Breast epithelium (tissue), 4 donors: ENCODE measurements at regions not wholly inside any gene's neighbourhood (a gene's known extent, or its start where the extent isn't known, plus 50 kb on each side); places are given as distances from the start of the nearest gene placed in this dataset.

ENCODE experiments used
- DNase-seq, 2 donors: peaks; one replicate each; pipeline ENCODE4 v3.0.0-alpha.2; 2019; ENCODE audit warnings: low spot score in 2 of 2
- H3K27ac ChIP-seq, 2 donors: fragments of 200-600 bp; sonication (generic) in 1 of 2; one replicate each; pipeline ENCODE4 v1.5.1; 2016 to 2019; ENCODE audit warnings: mild to moderate bottlenecking in 1 of 2
- H3K27me3 ChIP-seq, 2 donors: fragments of 200-600 bp; sonication (generic) in 1 of 2; one replicate each; pipeline versions ENCODE4 v1.5.1 to v1.6.0; 2017 to 2019; ENCODE audit warnings: control low read depth in 1 of 2, mild to moderate bottlenecking in 1 of 2
- H3K36me3 ChIP-seq: fragments of 200-600 bp; one replicate; pipeline ENCODE4 v1.5.1; 2019
- H3K4me1 ChIP-seq, 2 donors: fragments of 200-600 bp; sonication (generic); one replicate each; pipeline ENCODE4 v1.5.1; 2016 to 2019; ENCODE audit warnings: control low read depth in 1 of 2
- H3K4me3 ChIP-seq, 3 donors: fragments of 200-600 bp; sonication (generic); 1 replicate in 2 of 3; 2 replicates in 1 of 3; pipeline ENCODE4 v1.5.1; 2016 to 2019; ENCODE audit warnings: mild to moderate bottlenecking in 3 of 3, moderate library complexity in 2 of 3
- H3K9me3 ChIP-seq, 2 donors: fragments of 200-600 bp; sonication (generic) in 1 of 2; one replicate each; pipeline ENCODE4 v1.5.1; 2016 to 2019; ENCODE audit warnings: control low read depth in 1 of 2
- CTCF ChIP-seq, 3 donors: fragments of 450-650 bp; IDR thresholded peaks; one replicate each; pipeline ENCODE4 v1.5.1; 2016 to 2017; ENCODE audit warnings: antibody characterized with exemption in 3 of 3, mild to moderate bottlenecking in 3 of 3, moderate library complexity in 3 of 3
- POLR2A ChIP-seq: fragments of 450-650 bp; IDR thresholded peaks from one replicate; pipeline ENCODE4 v1.6.1; 2016; ENCODE audit warnings: antibody characterized with exemption, mild to moderate bottlenecking, moderate library complexity
- POLR2AphosphoS5 ChIP-seq, 3 donors: sonication (generic); formaldehyde crosslinking; IDR thresholded peaks; one replicate each; pipeline ENCODE4 v1.6.1; 2017; ENCODE audit warnings: antibody characterized with exemption in 3 of 3
- intact Hi-C: fragments of 100-400 bp; cut with DNase I; formaldehyde crosslinking; loops from one replicate; pipeline ENCODE4 v1.15.1; 2023; ENCODE audit warnings: low total_unique reads

DNA sequence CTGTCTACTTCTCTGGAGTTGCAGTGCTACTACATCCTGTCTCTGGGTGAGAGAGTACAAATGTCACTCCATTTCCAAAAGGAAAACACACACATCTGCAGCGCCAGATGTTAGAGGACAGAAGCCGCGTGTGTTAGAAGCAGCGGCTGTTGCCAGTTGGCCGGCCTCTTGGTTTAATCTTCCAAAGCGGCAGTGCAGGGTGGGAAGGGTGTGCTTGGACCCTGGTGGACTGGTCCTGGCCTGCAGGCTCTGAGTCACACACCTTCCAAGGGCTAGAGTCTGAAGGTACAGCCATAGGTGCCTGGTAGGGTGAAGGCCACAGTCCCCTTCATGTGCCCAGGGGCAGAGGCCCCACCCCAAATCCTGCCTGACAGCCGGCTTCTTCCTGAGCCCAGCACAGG lies 99.8 kb downstream of the CTTN start:
- no peaks in the 10 kb centered on the region for H3K36me3 ChIP-seq
- no peak for TF ChIP-seq POLR2A
- no peak for TF ChIP-seq POLR2AphosphoS5 (IDR thresholded peaks at IDR 0.05)
- no peak for TF ChIP-seq CTCF (IDR thresholded peaks at IDR 0.05)
- H3K4me3 ChIP-seq, result no peak overlapping the region
- H3K27me3 ChIP-seq, result no peaks in the 10 kb centered on the region
- DNase-seq, result peak in 1 of 2 donors; percentile 6
- no peaks in the 10 kb centered on the region for H3K4me1 ChIP-seq
- intact Hi-C loops, result no loop called here
- no peak overlapping the region for H3K27ac ChIP-seq
- no peaks in the 10 kb centered on the region for H3K9me3 ChIP-seq

DNA sequence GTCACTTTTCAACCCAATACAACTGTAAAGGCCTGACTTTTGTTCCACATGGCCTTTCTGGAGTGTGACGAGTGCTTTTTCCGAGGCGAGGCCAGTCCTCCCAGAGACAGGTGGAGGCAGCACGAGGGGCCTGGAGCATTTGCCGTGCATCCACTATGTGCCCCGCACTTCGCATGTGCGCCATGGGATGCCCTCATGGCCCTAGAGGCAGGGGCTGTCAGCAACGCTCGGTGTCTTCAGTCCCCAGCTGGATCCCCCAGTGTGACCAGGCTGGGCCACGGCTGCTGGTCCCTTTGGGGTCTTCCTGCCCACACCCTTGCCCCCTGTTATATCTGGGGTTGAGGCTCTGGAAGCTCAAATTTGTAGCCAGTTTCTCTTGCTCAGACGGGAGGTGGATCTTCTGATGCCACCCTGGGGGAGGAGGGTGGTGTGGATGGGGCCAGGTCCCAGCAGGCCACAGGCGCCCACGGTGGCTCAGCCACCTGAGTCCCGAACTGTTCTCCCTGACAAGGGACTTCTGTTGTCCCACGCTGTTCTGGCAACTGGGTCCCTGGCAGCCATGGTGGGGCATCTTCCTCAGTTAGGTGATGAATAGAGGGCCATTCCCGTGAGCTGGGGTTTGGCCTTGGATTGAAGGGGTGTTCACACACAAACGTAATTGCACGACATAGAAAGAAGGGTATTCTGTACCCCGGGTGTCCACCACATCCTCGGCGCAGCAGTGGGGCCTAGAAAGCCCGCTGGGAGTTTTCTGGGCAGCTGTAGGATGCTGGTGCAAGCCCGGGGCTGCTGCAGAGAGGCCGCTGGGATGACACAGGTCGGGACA lies 100.9 kb downstream of the CTTN start:
- Histone ChIP-seq H3K27ac (no peak overlapping the region), H3K9me3 (no peaks in the 10 kb centered on the region), H3K27me3 (no peaks in the 10 kb centered on the region), H3K4me3 (no peak overlapping the region), H3K4me1 (no peaks in the 10 kb centered on the region), H3K36me3 (no peaks in the 10 kb centered on the region)
- TF ChIP-seq CTCF (IDR thresholded peaks at IDR 0.05), result no peak
- intact Hi-C loops, result no loop called here
- no peak for DNase-seq

DNA sequence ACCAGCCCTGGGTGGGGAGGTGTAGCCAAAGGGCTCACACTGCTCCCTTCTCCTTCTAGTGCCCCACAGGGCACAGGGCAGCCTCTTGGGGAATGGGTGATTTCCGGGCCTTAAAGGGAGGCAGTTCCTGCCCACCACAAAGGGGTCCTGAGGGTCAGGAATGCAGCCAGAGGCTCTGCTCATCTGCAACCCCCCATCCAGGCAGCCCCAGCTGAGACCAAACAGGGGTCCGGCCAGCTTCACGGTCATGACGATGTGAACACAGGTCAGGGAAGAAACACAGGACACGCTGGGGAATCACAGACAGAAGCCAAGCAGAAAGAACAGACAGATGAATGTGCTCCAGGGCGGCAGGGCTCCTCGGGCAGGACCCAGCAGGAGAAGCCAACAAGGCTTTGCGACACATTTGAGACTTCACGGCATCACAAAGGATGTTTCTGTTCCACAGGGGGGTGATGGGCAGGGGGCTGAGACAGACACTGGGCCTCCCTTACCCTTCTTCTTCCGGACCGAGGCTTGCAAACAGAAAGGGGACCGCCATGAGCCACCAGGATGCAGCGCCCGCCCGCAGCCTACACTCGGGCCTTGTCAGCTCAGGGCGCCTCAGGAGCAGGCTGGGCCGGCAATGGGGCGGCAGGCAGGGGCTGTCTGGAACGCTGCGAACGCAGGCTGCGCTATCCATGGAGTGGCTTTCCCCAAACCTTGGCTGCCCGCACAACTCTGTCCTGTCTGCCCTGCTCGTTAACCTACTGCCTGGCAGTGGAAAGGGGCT lies 101.9 kb downstream of the CTTN start:
- Histone ChIP-seq H3K4me1 (no peaks in the 10 kb centered on the region), H3K36me3 (no peaks in the 10 kb centered on the region), H3K27ac (no peak overlapping the region), H3K27me3 (no peaks in the 10 kb centered on the region), H3K9me3 (no peaks in the 10 kb centered on the region), H3K4me3 (no peak overlapping the region)
- TF ChIP-seq POLR2AphosphoS5 (IDR thresholded peaks at IDR 0.05) (no peak), CTCF (IDR thresholded peaks at IDR 0.05) (no peak), POLR2A (no peak)
- no peak for DNase-seq
- intact Hi-C loops, result no loop called here

DNA sequence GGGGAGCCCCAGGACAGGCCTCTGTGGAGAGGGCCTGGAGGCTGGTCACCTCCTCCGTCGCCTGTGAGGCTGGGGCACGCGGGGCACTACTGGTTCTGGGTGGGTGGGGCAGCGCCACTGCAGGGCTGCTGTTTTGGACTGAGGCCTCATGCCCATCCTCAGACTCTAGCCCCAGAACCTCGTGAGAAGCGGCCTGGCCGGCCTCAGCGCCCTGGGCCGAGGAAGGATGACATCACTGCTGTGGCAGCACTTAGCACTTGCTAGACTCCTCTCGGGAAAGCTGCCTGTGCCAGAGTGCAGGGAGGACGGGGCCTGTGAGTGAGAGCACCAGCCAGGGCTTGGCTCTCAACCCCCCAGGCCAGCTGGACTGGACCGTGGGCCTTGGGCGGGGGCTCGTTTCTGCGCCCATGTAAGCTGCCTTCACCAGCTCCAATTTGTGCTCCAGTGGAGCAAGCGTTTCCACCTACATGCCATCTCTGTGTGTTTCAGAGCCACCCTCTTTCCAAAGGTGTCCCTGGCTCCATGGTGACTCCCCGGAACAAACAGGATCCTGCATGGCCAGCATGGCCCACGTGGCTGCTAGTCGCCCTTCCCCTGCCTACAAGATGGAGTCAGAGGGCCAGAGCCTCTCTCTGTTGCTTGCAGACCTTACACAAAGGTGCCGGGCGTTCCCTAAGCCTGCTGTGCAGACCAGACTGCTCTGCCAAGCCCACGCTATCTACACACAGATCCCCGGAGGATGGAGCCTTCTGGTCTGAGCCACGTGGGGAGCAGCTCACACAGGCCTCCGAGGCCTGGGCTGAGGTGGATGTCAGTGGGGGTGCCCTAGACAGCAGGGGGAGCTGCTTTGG lies 102.9 kb downstream of the CTTN start:
- Histone ChIP-seq H3K27me3 (no peaks in the 10 kb centered on the region), H3K4me1 (no peaks in the 10 kb centered on the region), H3K9me3 (no peaks in the 10 kb centered on the region), H3K27ac (no peak overlapping the region), H3K36me3 (no peaks in the 10 kb centered on the region), H3K4me3 (no peak overlapping the region)
- TF ChIP-seq POLR2A (no peak), CTCF (IDR thresholded peaks at IDR 0.05) (no peak), POLR2AphosphoS5 (IDR thresholded peaks at IDR 0.05) (no peak)
- intact Hi-C loops, result no loop called here
- DNase-seq, result no peak
